ENCODE measurements at regions not wholly inside any gene's neighbourhood (a gene's known extent, or its start where the extent isn't known, plus 50 kb on each side); places are given as distances from the start of the nearest gene placed in this dataset.
"Not testable (repeated sequence)": the region's sequence is repeated elsewhere in the genome, so short reads cannot be mapped to it uniquely, and the experiment has no call there.

- TF ChIP-seq CTCF (IDR thresholded peaks at IDR 0.05), result no peak
- Mint-ChIP-seq H3K36me3 (ENCODE audit: low read depth) (no peaks in the 10 kb centered on the region), H3K27ac (no peak overlapping the region), H3K27me3 (ENCODE audit: insufficient read depth) (no peaks in the 10 kb centered on the region), H3K4me1 (ENCODE audit: low read depth) (no peaks in the 10 kb centered on the region), H3K9me3 (peaks cover 13% of the 10 kb centered on the region), H3K4me3 (no peak overlapping the region)
- no peak for DNase-seq
These were observed 388.6 kb upstream of the MBL2 start for GRCh38 chr10:53161231-53161630.

GRCh38 chr10:53155674-53156073, 383.1 kb upstream of the MBL2 start:
- H3K4me3 Mint-ChIP-seq; H3K36me3 Mint-ChIP-seq (ENCODE audit: low read depth); H3K4me1 Mint-ChIP-seq (ENCODE audit: low read depth); DNase-seq; H3K27me3 Mint-ChIP-seq (ENCODE audit: insufficient read depth); H3K27ac Mint-ChIP-seq: not testable (repeated sequence)
- H3K9me3 Mint-ChIP-seq, result peaks cover 21% of the 10 kb centered on the region

DNA sequence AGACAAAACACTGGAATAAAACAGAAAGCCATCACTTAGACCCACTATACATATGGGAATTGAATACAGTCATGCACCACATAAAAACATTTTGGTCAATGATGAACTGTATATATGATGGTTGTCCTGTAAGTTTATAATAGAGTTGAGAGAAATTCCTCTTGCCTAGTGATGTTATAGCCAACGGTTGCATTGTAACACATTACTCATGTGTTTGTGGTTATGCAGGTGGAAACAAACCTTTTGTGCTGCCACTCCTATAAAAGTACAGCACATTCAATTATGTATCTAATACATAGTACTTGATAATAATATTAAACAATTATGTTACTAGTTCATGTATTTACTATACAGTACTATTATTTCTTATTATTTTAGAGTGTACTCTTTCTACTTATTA, 381.2 kb upstream of the MBL2 start:
- Mint-ChIP-seq H3K36me3 (ENCODE audit: low read depth) (no peaks in the 10 kb centered on the region), H3K9me3 (peaks cover 21% of the 10 kb centered on the region), H3K4me3 (no peak overlapping the region)

GRCh38 chr10:53140506-53140905, 367.9 kb upstream of the MBL2 start:
- no peaks in the 10 kb centered on the region for H3K4me1 Mint-ChIP-seq (ENCODE audit: low read depth)
- DNase-seq, result no peak
- no peak overlapping the region for H3K27ac Mint-ChIP-seq
- peaks cover 30% of the 10 kb centered on the region for H3K9me3 Mint-ChIP-seq
- no peaks in the 10 kb centered on the region for H3K36me3 Mint-ChIP-seq (ENCODE audit: low read depth)
- no peaks in the 10 kb centered on the region for H3K27me3 Mint-ChIP-seq (ENCODE audit: insufficient read depth)
- no peak overlapping the region for H3K4me3 Mint-ChIP-seq
- TF ChIP-seq CTCF (IDR thresholded peaks at IDR 0.05), result no peak

More for the DNA sequence above, 381.2 kb upstream of the MBL2 start:
- Mint-ChIP-seq H3K4me1 (ENCODE audit: low read depth) (no peaks in the 10 kb centered on the region), H3K27me3 (ENCODE audit: insufficient read depth) (no peaks in the 10 kb centered on the region), H3K27ac (no peak overlapping the region)
- TF ChIP-seq CTCF (IDR thresholded peaks at IDR 0.05), result no peak
- DNase-seq, result no peak

GRCh38 chr10:53135897-53136253, 363.3 kb upstream of the MBL2 start:
- Mint-ChIP-seq H3K9me3 (peaks cover 24% of the 10 kb centered on the region), H3K4me1 (ENCODE audit: low read depth) (no peaks in the 10 kb centered on the region), H3K36me3 (ENCODE audit: low read depth) (no peaks in the 10 kb centered on the region), H3K27me3 (ENCODE audit: insufficient read depth) (no peaks in the 10 kb centered on the region), H3K27ac (no peak overlapping the region), H3K4me3 (no peak overlapping the region)
- DNase-seq, result no peak
- no peak for TF ChIP-seq CTCF (IDR thresholded peaks at IDR 0.05)

DNA sequence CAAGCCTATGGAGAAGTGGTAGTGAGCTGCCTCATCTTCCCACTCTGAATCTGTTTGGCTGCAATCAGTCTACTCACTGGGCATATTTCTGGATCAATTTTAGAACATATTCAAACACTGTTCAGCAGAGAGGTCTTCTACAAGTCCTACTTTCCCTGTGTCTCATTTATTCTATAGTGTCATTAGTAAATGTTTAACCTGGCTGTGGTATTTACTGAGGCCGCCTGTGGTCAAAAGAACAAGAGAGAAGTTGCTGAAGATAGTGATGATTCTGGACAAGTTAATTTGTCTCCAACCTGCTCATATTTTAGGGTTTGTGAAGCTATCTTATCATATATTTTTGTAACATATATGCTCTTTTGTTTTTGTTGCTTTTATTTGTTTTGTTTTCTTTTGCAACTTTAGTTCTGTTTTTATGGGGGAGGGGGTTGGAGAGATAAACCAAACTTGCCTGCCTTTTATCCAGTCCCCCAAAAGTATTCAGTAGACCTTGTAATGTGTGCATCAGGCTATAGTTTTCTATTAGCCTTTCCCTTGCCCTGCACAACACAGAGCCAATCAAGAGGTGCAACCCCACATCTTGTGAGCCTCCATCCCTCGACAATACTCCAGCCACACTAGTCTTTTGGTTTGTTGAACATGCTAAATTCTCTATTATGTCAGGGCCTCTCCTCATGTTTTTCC, 362.8 kb upstream of the MBL2 start:
- no peaks in the 10 kb centered on the region for H3K4me1 Mint-ChIP-seq (ENCODE audit: low read depth)
- TF ChIP-seq CTCF (IDR thresholded peaks at IDR 0.05), result no peak
- H3K36me3 Mint-ChIP-seq (ENCODE audit: low read depth), result no peaks in the 10 kb centered on the region
- no peak overlapping the region for H3K27ac Mint-ChIP-seq
- H3K9me3 Mint-ChIP-seq, result peaks cover 20% of the 10 kb centered on the region
- H3K4me3 Mint-ChIP-seq, result no peak overlapping the region
- H3K27me3 Mint-ChIP-seq (ENCODE audit: insufficient read depth), result no peaks in the 10 kb centered on the region
- DNase-seq, result no peak

Data from HFFc6 (cell line).